Hippocampal formation (tissue), 2 donors: ENCODE measurements at regions not wholly inside any gene's neighbourhood (a gene's known extent, or its start where the extent isn't known, plus 50 kb on each side); places are given as distances from the start of the nearest gene placed in this dataset.
"Not testable (repeated sequence)": the region's sequence is repeated elsewhere in the genome, so short reads cannot be mapped to it uniquely, and the experiment has no call there.

Experiments
- DNase-seq, 2 donors: peaks; one replicate each; lab custom pipeline; 2025; lab: John Stamatoyannopoulos, UW

GRCh38 chr1:195686764-195687163 lies 921.5 kb downstream of the KCNT2 start:
- no peak for DNase-seq

GRCh38 chr1:195664628-195665027 lies 943.6 kb downstream of the KCNT2 start:
- no peak for DNase-seq

- no peak for DNase-seq
These were observed 944.5 kb downstream of the KCNT2 start for GRCh38 chr1:195663549-195664280.

GRCh38 chr1:195656780-195657179 lies 951.5 kb downstream of the KCNT2 start:
- no peak for DNase-seq

GRCh38 chr1:195648875-195649274 lies 959.4 kb downstream of the KCNT2 start:
- not testable (repeated sequence) for DNase-seq

GRCh38 chr1:195637539-195637938 lies 970.7 kb downstream of the KCNT2 start:
- no peak for DNase-seq

- DNase-seq: no peak
These were observed 990.0 kb downstream of the KCNT2 start for GRCh38 chr1:195618287-195618686.

GRCh38 chr1:195617106-195617505 lies 991.1 kb downstream of the KCNT2 start:
- no peak for DNase-seq

GRCh38 chr1:195608883-195609282 lies 999.4 kb downstream of the KCNT2 start:
- no peak for DNase-seq

GRCh38 chr1:195606483-195606882 lies 1001.8 kb downstream of the KCNT2 start:
- no peak for DNase-seq

- no peak for DNase-seq
These were observed 1004.0 kb downstream of the KCNT2 start for GRCh38 chr1:195604287-195604686.

GRCh38 chr1:195597891-195598290 lies 1010.3 kb downstream of the KCNT2 start:
- DNase-seq: no peak

GRCh38 chr1:195594773-195595172 lies 1013.5 kb downstream of the KCNT2 start:
- no peak for DNase-seq

GRCh38 chr1:195594322-195594721 lies 1013.9 kb downstream of the KCNT2 start:
- DNase-seq: no peak

GRCh38 chr1:195591917-195592672 lies 1016.1 kb downstream of the KCNT2 start:
- no peak for DNase-seq

GRCh38 chr1:195590649-195591048 lies 1017.6 kb downstream of the KCNT2 start:
- DNase-seq: no peak

GRCh38 chr1:195584870-195585624 lies 1023.2 kb downstream of the KCNT2 start:
- DNase-seq: no peak

- DNase-seq: no peak
These were observed 1027.3 kb downstream of the KCNT2 start for GRCh38 chr1:195580988-195581387.

GRCh38 chr1:195577748-195578147 lies 1030.5 kb downstream of the KCNT2 start:
- no peak for DNase-seq

- DNase-seq: no peak
These were observed 1031.6 kb downstream of the KCNT2 start for GRCh38 chr1:195576641-195577040.

GRCh38 chr1:195574511-195574910 lies 1033.7 kb downstream of the KCNT2 start:
- DNase-seq: no peak

- no peak for DNase-seq
These were observed 1038.3 kb downstream of the KCNT2 start for GRCh38 chr1:195569934-195570333.

- no peak for DNase-seq
These were observed 1039.9 kb downstream of the KCNT2 start for GRCh38 chr1:195568389-195568788.
